ENCODE measurements at regions not wholly inside any gene's neighbourhood (a gene's known extent, or its start where the extent isn't known, plus 50 kb on each side); places are given as distances from the start of the nearest gene placed in this dataset.
"Not testable (repeated sequence)": the region's sequence is repeated elsewhere in the genome, so short reads cannot be mapped to it uniquely, and the experiment has no call there.

DNA sequence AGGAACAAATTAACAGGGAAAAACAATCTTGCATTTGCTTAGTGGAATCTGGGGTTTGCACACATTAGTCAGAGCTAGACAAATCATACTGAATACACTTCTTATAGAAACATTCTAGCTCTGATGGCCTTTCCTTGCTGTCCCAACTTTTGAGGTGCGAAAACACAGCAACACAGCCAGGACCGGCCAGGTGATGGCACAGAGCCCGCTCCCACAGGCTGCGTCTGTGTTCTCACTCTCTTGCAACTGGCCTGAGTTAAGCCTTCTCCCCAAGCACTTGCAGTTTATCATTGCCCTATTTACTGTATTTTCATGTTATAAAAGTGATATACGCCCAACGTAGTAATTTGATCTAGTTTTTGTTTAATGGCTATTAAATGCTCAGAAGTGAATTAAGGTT is 292.0 kb upstream of the TEKT4 start:
- H3K18ac ChIP-seq (ENCODE audit: extremely low read depth, low read length); H2AK5ac ChIP-seq (ENCODE audit: low read depth, low read length); H3K4me2 ChIP-seq (ENCODE audit: insufficient read depth in 1 of 2, low read depth in 2 of 2, low read length in 2 of 2); H3K79me1 ChIP-seq (ENCODE audit: low read depth, low read length); H2BK120ac ChIP-seq (replicated peaks; ENCODE audit: low read depth, low read length); H3K23ac ChIP-seq (ENCODE audit: insufficient read length); H3K27me3 ChIP-seq (replicated peaks in 1 of 4; ENCODE audit: control insufficient read depth in 3 of 4, extremely low read depth in 1 of 4, insufficient read depth in 3 of 4, low read length in 3 of 4); H3K79me2 ChIP-seq (ENCODE audit: control insufficient read depth in 1 of 2, insufficient read depth in 2 of 2, low read length in 2 of 2); H3K27ac ChIP-seq (ENCODE audit: low read depth, low read length); H2BK5ac ChIP-seq (ENCODE audit: low read depth, low read length); H2AFZ ChIP-seq (ENCODE audit: low read length); H4K91ac ChIP-seq (replicated peaks; ENCODE audit: insufficient read length, low read length); H4K5ac ChIP-seq (ENCODE audit: insufficient read length, low read depth, low read length); H3K14ac ChIP-seq (ENCODE audit: insufficient read length); H3K36me3 ChIP-seq (ENCODE audit: control insufficient read depth in 2 of 4, insufficient read depth in 4 of 4, low read length in 3 of 4); POLR2A ChIA-PET (ENCODE audit: partially characterized antibody); H3K23me2 ChIP-seq (ENCODE audit: low read depth, low read length); H2BK15ac ChIP-seq (ENCODE audit: low read length); H2BK12ac ChIP-seq (ENCODE audit: low read depth, low read length); H3K4ac ChIP-seq (replicated peaks; ENCODE audit: insufficient read length, low read depth, low read length); H4K8ac ChIP-seq (ENCODE audit: extremely low read depth, insufficient read depth, low read length); FAIRE-seq; H3K4me3 ChIP-seq (ENCODE audit: extremely low read depth in 1 of 4, insufficient read depth in 2 of 4, low read depth in 3 of 4, low read length in 4 of 4); H4K20me1 ChIP-seq (replicated peaks in 1 of 2; ENCODE audit: control insufficient read depth in 1 of 2, insufficient read depth in 2 of 2, low read length in 2 of 2); H2BK20ac ChIP-seq (ENCODE audit: low read length); H3K9ac ChIP-seq (replicated peaks in 1 of 4; ENCODE audit: extremely low read depth in 1 of 4, low read depth in 3 of 4, low read length in 3 of 4); H3K4me1 ChIP-seq (replicated peaks in 1 of 4; ENCODE audit: control insufficient read depth in 3 of 4, insufficient read depth in 4 of 4, low read length in 3 of 4); CTCF ChIA-PET (ENCODE audit: partially characterized antibody); DNase-seq (ENCODE audit: low read depth in 1 of 2, low spot score in 2 of 2); H3K56ac ChIP-seq (replicated peaks; ENCODE audit: insufficient read length, low read depth, low read length): not testable (repeated sequence)
- 87% methylated on average over 6 of the region's 6 CpGs; no CpG with 5 or more reads in 1 of the 2 experiments for WGBS, 2 experiments (ENCODE audit: extremely low coverage in 1 of 2, insufficient coverage in 1 of 2, insufficient read length in 1 of 2, insufficient replicate concordance in 2 of 2, low coverage in 1 of 2, low lambda C conversion rate in 2 of 2, missing lambda C conversion rate in 1 of 2)
- peaks cover 3 to 36% of the 10 kb centered on the region in 2 experiments; a peak in 2 of 4 replicates for H3K9me3 ChIP-seq (ENCODE audit: insufficient read depth in 2 of 2, low read depth in 1 of 2, low read length in 1 of 2)

DNA sequence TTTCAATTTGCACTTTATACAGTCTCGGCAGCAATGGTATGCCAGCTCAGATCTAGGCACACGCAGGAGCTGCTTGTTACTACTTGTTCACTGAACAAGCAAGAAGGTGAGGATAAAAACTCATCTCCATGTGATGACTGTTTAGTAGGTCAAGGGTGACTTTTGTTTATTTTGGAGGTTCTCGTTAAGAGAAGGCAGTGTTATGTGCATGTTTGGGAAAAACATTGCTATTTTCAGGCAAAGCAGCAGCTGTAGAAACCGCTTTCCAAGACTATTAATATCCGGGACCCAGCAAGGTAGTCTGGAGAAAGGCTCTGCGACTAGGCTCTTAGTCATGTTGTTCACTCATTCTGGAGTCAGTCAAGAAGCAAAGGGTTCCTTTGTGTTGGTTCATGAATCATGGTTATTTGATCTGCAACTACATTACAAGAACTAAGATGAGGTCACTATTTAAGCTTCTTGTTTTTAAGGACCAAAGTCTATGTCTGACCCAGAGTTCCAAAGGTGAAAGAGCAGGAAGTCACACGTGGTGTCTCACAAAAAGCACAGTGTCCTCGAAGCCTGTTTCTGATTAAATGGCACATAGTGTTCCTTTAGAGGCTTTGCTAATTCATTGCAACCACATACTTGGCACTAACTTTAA is 288.0 kb upstream of the TEKT4 start:
- H3K18ac ChIP-seq (ENCODE audit: extremely low read depth, low read length); H3K36me3 ChIP-seq (ENCODE audit: control insufficient read depth in 2 of 4, insufficient read depth in 4 of 4, low read length in 3 of 4); H4K5ac ChIP-seq (ENCODE audit: insufficient read length, low read depth, low read length); H3K14ac ChIP-seq (ENCODE audit: insufficient read length); DNase-seq (ENCODE audit: low read depth in 1 of 2, low spot score in 2 of 2); H2BK20ac ChIP-seq (ENCODE audit: low read length); H3K4ac ChIP-seq (replicated peaks; ENCODE audit: insufficient read length, low read depth, low read length); H2BK15ac ChIP-seq (ENCODE audit: low read length); H3K79me2 ChIP-seq (ENCODE audit: control insufficient read depth in 1 of 2, insufficient read depth in 2 of 2, low read length in 2 of 2); H3K23ac ChIP-seq (ENCODE audit: insufficient read length); H4K8ac ChIP-seq (ENCODE audit: extremely low read depth, insufficient read depth, low read length); H3K9ac ChIP-seq (replicated peaks in 1 of 4; ENCODE audit: extremely low read depth in 1 of 4, low read depth in 3 of 4, low read length in 3 of 4); H3K4me3 ChIP-seq (ENCODE audit: extremely low read depth in 1 of 4, insufficient read depth in 2 of 4, low read depth in 3 of 4, low read length in 4 of 4); H3K23me2 ChIP-seq (ENCODE audit: low read depth, low read length); H3K56ac ChIP-seq (replicated peaks; ENCODE audit: insufficient read length, low read depth, low read length); H3K27ac ChIP-seq (ENCODE audit: low read depth, low read length); H3K4me2 ChIP-seq (ENCODE audit: insufficient read depth in 1 of 2, low read depth in 2 of 2, low read length in 2 of 2); H3K27me3 ChIP-seq (replicated peaks in 1 of 4; ENCODE audit: control insufficient read depth in 3 of 4, extremely low read depth in 1 of 4, insufficient read depth in 3 of 4, low read length in 3 of 4); H2BK5ac ChIP-seq (ENCODE audit: low read depth, low read length); H2AK5ac ChIP-seq (ENCODE audit: low read depth, low read length); H3K79me1 ChIP-seq (ENCODE audit: low read depth, low read length); POLR2A ChIA-PET (ENCODE audit: partially characterized antibody); CTCF ChIA-PET (ENCODE audit: partially characterized antibody); H2AFZ ChIP-seq (ENCODE audit: low read length); H3K4me1 ChIP-seq (replicated peaks in 1 of 4; ENCODE audit: control insufficient read depth in 3 of 4, insufficient read depth in 4 of 4, low read length in 3 of 4); H4K20me1 ChIP-seq (replicated peaks in 1 of 2; ENCODE audit: control insufficient read depth in 1 of 2, insufficient read depth in 2 of 2, low read length in 2 of 2); H2BK12ac ChIP-seq (ENCODE audit: low read depth, low read length); H2BK120ac ChIP-seq (replicated peaks; ENCODE audit: low read depth, low read length); FAIRE-seq; H4K91ac ChIP-seq (replicated peaks; ENCODE audit: insufficient read length, low read length): not testable (repeated sequence)
- peaks cover 0 to 44% of the 10 kb centered on the region in 2 experiments; a peak in 2 of 4 replicates for H3K9me3 ChIP-seq (ENCODE audit: insufficient read depth in 2 of 2, low read depth in 1 of 2, low read length in 1 of 2)
- 76% methylated on average over 8 of the region's 8 CpGs; no CpG with 5 or more reads in 1 of the 2 experiments for WGBS, 2 experiments (ENCODE audit: extremely low coverage in 1 of 2, insufficient coverage in 1 of 2, insufficient read length in 1 of 2, insufficient replicate concordance in 2 of 2, low coverage in 1 of 2, low lambda C conversion rate in 2 of 2, missing lambda C conversion rate in 1 of 2)
